ENCODE measurements at regions not wholly inside any gene's neighbourhood (a gene's known extent, or its start where the extent isn't known, plus 50 kb on each side); places are given as distances from the start of the nearest gene placed in this dataset.
"Not testable (repeated sequence)": the region's sequence is repeated elsewhere in the genome, so short reads cannot be mapped to it uniquely, and the experiment has no call there.

DNA sequence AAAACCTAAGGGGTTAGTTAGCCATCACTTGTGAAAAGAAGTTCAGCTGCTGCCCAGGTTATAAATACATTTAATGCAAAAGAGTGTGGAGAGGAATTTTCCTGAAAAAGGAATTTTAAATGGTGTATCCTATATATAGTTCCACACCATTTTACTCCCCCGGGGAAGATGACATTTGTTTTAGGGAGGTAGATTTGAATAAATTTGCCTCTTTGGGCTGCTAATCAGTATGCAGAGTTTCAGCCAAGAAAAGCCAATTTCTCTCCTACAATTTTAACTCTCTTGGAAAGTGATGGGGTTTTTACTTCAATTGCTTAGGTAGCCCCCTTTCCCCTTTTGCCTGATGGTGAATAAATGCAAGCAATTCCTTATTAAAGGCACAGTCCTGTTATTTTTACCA is 161.2 kb downstream of the OTOL1 start:
- WGBS, 2 donors (ENCODE audit: low coverage in 1 of 2), result 65 to 78% methylated on average over 1 of the region's 1 CpG
- no peak overlapping the region for H3K4me3 ChIP-seq
- ATAC-seq, result no peak
- no peak overlapping the region for H3K27ac ChIP-seq
- no peaks in the 10 kb centered on the region for H3K9me3 ChIP-seq
- no peaks in the 10 kb centered on the region for H3K4me1 ChIP-seq
- no peaks in the 10 kb centered on the region for H3K36me3 ChIP-seq
- TF ChIP-seq CTCF (IDR thresholded peaks at IDR 0.05) (no peak), EP300 (IDR thresholded peaks at IDR 0.05) (no peak), POLR2AphosphoS5 (IDR thresholded peaks at IDR 0.05) (no peak), POLR2A (IDR thresholded peaks at IDR 0.05) (no peak)
- no peaks in the 10 kb centered on the region for H3K27me3 ChIP-seq

DNA sequence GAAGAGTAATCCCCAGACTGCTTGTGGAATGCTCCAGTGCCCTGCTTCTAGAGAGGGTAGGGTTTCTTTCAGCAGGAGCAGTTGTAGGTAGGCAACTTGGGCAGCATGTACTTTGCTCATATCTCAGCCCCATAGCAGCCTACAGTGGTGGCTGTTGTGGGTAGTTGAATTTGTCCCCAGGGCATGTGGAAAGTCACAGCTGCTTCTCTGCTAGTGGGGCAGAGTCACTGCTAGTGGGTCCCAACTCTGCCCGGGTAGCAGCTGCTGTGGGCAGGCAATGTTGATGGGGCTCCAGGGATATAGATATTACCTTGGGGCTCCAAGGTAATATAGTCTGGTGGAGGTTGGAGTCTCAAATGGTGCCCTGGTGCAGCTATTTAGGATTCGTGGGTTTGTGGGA is 174.5 kb downstream of the OTOL1 start:
- H3K27ac ChIP-seq, result no peak overlapping the region
- H3K36me3 ChIP-seq, result no peaks in the 10 kb centered on the region
- peaks cover 0 to 19% (median 0%) of the 10 kb centered on the region in 3 donors for H3K9me3 ChIP-seq
- H3K27me3 ChIP-seq, result no peaks in the 10 kb centered on the region
- TF ChIP-seq POLR2A (IDR thresholded peaks at IDR 0.05), result no peak
- TF ChIP-seq POLR2AphosphoS5 (IDR thresholded peaks at IDR 0.05), result no peak
- no peak for TF ChIP-seq CTCF (IDR thresholded peaks at IDR 0.05)
- WGBS, 2 donors (ENCODE audit: low coverage in 1 of 2), result 100% methylated on average over 1 of the region's 2 CpGs; no CpG with 5 or more reads in 1 of the 2 donors
- no peak for ATAC-seq
- H3K4me3 ChIP-seq, result no peak overlapping the region
- no peaks in the 10 kb centered on the region for H3K4me1 ChIP-seq

- H3K4me3 ChIP-seq, result no peak overlapping the region
- H3K36me3 ChIP-seq, result no peaks in the 10 kb centered on the region
- no peaks in the 10 kb centered on the region for H3K27me3 ChIP-seq
- TF ChIP-seq POLR2AphosphoS5 (IDR thresholded peaks at IDR 0.05) (no peak), POLR2A (IDR thresholded peaks at IDR 0.05) (no peak), EP300 (IDR thresholded peaks at IDR 0.05) (no peak)
- WGBS, 2 donors (ENCODE audit: low coverage in 1 of 2), result 47 to 57% methylated on average over 4 of the region's 4 CpGs
- H3K4me1 ChIP-seq, result no peaks in the 10 kb centered on the region
- no peak for ATAC-seq
- H3K27ac ChIP-seq, result no peak overlapping the region
- peaks cover 0 to 19% (median 0%) of the 10 kb centered on the region in 3 donors for H3K9me3 ChIP-seq
Measured at GRCh38 chr3:161672478-161672877, 175.9 kb downstream of the OTOL1 start.

GRCh38 chr3:161673866-161674265 is 177.3 kb downstream of the OTOL1 start:
- TF ChIP-seq EP300 (IDR thresholded peaks at IDR 0.05) (no peak), POLR2A (IDR thresholded peaks at IDR 0.05) (no peak), CTCF (IDR thresholded peaks at IDR 0.05) (no peak), POLR2AphosphoS5 (IDR thresholded peaks at IDR 0.05) (no peak)
- no peak for ATAC-seq
- H3K27ac ChIP-seq, result no peak overlapping the region
- peaks cover 0 to 17% (median 0%) of the 10 kb centered on the region in 3 donors for H3K9me3 ChIP-seq
- 86% methylated on average over 1 of the region's 1 CpG; no CpG with 5 or more reads in 1 of the 2 donors for WGBS, 2 donors (ENCODE audit: low coverage in 1 of 2)
- H3K27me3 ChIP-seq, result no peaks in the 10 kb centered on the region
- no peaks in the 10 kb centered on the region for H3K4me1 ChIP-seq
- no peaks in the 10 kb centered on the region for H3K36me3 ChIP-seq
- H3K4me3 ChIP-seq, result no peak overlapping the region

- peaks cover 0 to 12% (median 0%) of the 10 kb centered on the region in 3 donors for H3K9me3 ChIP-seq
- no peak for ATAC-seq
- H3K27me3 ChIP-seq, result no peaks in the 10 kb centered on the region
- H3K4me1 ChIP-seq, result no peaks in the 10 kb centered on the region
- no peaks in the 10 kb centered on the region for H3K36me3 ChIP-seq
- H3K27ac ChIP-seq, result no peak overlapping the region
- H3K4me3 ChIP-seq, result no peak overlapping the region
- no peak for TF ChIP-seq POLR2A (IDR thresholded peaks at IDR 0.05)
- no peak for TF ChIP-seq CTCF (IDR thresholded peaks at IDR 0.05)
- TF ChIP-seq POLR2AphosphoS5 (IDR thresholded peaks at IDR 0.05), result no peak
- TF ChIP-seq EP300 (IDR thresholded peaks at IDR 0.05), result no peak
Measured at GRCh38 chr3:161674402-161674801, 177.8 kb downstream of the OTOL1 start.

DNA sequence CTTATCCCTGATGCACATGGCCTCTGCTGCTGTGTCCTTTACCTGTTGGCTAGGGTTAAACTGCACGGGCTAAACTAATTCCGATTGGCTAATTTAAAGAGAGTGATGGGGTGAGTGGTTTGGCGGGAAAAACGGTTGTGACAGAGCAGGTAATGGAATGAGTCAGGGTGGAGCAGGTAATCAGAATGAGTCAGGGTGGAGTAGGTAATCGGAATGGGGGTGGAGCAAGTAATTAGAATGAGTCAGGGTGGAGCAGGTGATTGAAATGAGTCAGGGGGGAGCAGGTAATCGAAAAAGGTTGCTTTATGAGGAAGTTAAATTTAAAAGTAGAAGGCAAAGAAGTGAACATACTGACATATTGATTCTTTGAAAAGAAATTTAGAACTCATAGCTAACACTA is 185.2 kb downstream of the OTOL1 start:
- H3K27ac ChIP-seq, H3K9me3 ChIP-seq, H3K4me3 ChIP-seq, ATAC-seq, H3K36me3 ChIP-seq, H3K4me1 ChIP-seq, H3K27me3 ChIP-seq: not testable (repeated sequence)
- 88 to 91% methylated on average over 6 of the region's 6 CpGs for WGBS, 2 donors (ENCODE audit: low coverage in 1 of 2)

All from gastroesophageal sphincter (tissue), 4 donors.